ENCODE measurements at regions not wholly inside any gene's neighbourhood (a gene's known extent, or its start where the extent isn't known, plus 50 kb on each side); places are given as distances from the start of the nearest gene placed in this dataset.

DNA sequence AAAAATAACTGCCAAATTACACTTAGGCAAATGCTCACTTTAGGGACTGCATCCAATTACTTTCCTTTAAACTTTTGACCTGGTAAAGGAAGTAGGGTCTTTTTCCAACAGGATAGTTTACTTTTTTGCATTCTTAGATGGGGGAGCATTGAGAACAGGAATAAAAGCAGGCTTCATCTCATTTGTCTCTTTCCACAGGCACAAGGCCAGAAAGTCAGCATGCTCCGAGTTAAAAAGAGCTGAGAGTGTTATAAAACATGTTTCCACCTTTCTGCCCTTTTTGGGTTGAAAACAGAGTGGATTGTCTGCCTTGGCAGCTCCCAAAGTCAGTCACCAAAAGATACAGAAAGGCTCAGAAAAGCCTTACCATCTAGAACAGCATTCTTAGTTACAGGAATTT, 404.9 kb upstream of the ALCAM start:
- Histone ChIP-seq H3K4me3 (no peak overlapping the region), H3K27me3 (no peaks in the 10 kb centered on the region), H3K27ac (replicated peaks in 1 of 4) (no peak overlapping the region), H3K4me1 (peaks cover 0 to 14% (median 10%) of the 10 kb centered on the region in 4 donors), H3K9me3 (no peaks in the 10 kb centered on the region), H3K36me3 (no peaks in the 10 kb centered on the region)
- intact Hi-C loops (cut with DNase I) = no loop called here
- whole genome bisulfite sequencing = 21% methylated on average over 1 of the region's 1 CpG
- TF ChIP-seq EP300 (IDR thresholded peaks at IDR 0.05) = no peak
- TF ChIP-seq, protein P1, sequence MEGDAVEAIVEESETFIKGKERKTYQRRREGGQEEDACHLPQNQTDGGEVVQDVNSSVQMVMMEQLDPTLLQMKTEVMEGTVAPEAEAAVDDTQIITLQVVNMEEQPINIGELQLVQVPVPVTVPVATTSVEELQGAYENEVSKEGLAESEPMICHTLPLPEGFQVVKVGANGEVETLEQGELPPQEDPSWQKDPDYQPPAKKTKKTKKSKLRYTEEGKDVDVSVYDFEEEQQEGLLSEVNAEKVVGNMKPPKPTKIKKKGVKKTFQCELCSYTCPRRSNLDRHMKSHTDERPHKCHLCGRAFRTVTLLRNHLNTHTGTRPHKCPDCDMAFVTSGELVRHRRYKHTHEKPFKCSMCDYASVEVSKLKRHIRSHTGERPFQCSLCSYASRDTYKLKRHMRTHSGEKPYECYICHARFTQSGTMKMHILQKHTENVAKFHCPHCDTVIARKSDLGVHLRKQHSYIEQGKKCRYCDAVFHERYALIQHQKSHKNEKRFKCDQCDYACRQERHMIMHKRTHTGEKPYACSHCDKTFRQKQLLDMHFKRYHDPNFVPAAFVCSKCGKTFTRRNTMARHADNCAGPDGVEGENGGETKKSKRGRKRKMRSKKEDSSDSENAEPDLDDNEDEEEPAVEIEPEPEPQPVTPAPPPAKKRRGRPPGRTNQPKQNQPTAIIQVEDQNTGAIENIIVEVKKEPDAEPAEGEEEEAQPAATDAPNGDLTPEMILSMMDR (IDR thresholded peaks at IDR 0.05) = no peak
- no peak for TF ChIP-seq POLR2A (IDR thresholded peaks at IDR 0.05; ENCODE audit: low read depth)
- TF ChIP-seq POLR2AphosphoS5 (IDR thresholded peaks at IDR 0.05) = no peak
- no peak for DNase-seq (ENCODE audit: extremely low spot score)

DNA sequence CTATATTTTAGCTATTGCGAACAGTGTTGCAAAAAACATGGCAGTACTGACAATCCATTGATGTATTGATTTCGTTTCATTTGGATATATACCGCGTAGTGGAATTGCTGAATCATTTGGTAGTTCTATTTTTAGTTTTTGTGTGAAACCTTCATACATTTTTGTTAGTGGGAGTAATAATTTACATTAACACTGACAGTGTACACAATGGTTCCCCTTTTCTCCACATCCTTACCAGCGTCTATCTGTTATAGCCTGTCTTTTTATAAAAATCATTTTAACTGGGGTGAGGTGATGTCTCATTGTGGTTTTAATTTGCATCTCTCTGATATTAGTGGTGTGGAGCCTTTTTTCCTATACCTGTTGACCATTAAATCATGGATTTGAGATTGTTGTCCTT, 392.4 kb upstream of the ALCAM start:
- Histone ChIP-seq H3K27ac (replicated peaks in 1 of 4) (no peak overlapping the region), H3K4me3 (no peak overlapping the region), H3K27me3 (no peaks in the 10 kb centered on the region), H3K4me1 (no peaks in the 10 kb centered on the region), H3K36me3 (no peaks in the 10 kb centered on the region), H3K9me3 (peaks cover 0 to 8% (median 0%) of the 10 kb centered on the region in 4 donors)
- WGBS = 74% methylated on average over 5 of the region's 5 CpGs
- intact Hi-C loops (cut with DNase I) = no loop called here
- TF ChIP-seq POLR2AphosphoS5 (IDR thresholded peaks at IDR 0.05) (no peak), POLR2A (IDR thresholded peaks at IDR 0.05; ENCODE audit: low read depth) (no peak), EP300 (IDR thresholded peaks at IDR 0.05) (no peak)
- TF ChIP-seq, protein P1 (IDR thresholded peaks at IDR 0.05) = no peak
- DNase-seq (ENCODE audit: extremely low spot score) = no peak

DNA sequence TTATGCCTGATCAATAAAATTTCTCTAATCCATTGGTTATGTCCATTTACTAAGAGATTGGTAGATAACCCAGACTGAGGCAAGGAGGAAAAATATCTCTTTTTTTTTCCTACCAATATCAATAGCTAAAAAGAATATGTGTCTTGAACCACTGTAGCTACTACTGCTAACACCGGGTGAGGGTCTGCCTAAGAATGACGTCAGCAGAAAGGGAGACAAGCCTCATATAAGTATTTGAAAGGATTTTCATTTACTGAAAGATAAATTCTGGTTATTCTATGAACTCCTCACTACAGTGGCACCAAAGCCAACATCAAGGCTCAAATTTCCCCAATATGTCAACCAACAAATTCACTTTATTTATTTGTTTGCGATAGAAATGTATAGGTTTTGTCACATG, 389.0 kb upstream of the ALCAM start:
- no peaks in the 10 kb centered on the region for H3K4me1 ChIP-seq
- no peak for TF ChIP-seq EP300 (IDR thresholded peaks at IDR 0.05)
- no peak for TF ChIP-seq POLR2AphosphoS5 (IDR thresholded peaks at IDR 0.05)
- TF ChIP-seq, protein P1 (IDR thresholded peaks at IDR 0.05) = no peak
- H3K4me3 ChIP-seq = no peak overlapping the region
- H3K27ac ChIP-seq (replicated peaks in 1 of 4) = no peak overlapping the region
- no peaks in the 10 kb centered on the region for H3K36me3 ChIP-seq
- DNase-seq (ENCODE audit: extremely low spot score) = no peak
- 97% methylated on average over 3 of the region's 3 CpGs for WGBS
- no peaks in the 10 kb centered on the region for H3K27me3 ChIP-seq
- H3K9me3 ChIP-seq = peaks cover 0 to 8% (median 0%) of the 10 kb centered on the region in 4 donors
- intact Hi-C loops (cut with DNase I) = no loop called here

DNA sequence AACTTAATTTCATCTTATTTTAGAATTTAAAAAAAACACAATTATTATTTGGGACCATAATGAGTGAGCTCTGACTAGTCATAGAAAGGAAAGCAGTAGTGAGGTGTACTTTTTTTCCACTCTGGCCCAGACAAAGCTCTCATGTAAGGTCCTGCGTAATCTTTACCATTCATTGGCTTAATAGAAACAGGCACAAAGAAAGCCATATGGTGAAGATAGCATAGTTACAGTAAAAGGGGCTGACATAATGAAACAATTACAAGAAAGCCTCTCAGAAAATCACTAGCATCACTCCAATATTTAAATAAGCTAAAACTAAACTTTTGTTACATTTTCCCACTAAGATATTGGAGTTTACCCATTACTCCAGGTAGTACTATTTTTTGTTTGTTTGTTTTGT, 384.6 kb upstream of the ALCAM start:
- no peaks in the 10 kb centered on the region for H3K27me3 ChIP-seq
- no peak for DNase-seq (ENCODE audit: extremely low spot score)
- no peaks in the 10 kb centered on the region for H3K9me3 ChIP-seq
- no peak overlapping the region for H3K27ac ChIP-seq (replicated peaks in 1 of 4)
- TF ChIP-seq POLR2A (IDR thresholded peaks at IDR 0.05; ENCODE audit: low read depth) (no peak), EP300 (IDR thresholded peaks at IDR 0.05) (no peak), POLR2AphosphoS5 (IDR thresholded peaks at IDR 0.05) (no peak)
- TF ChIP-seq, protein P1 (IDR thresholded peaks at IDR 0.05) = no peak
- H3K4me3 ChIP-seq = no peak overlapping the region
- 100% methylated on average over 1 of the region's 1 CpG for WGBS
- H3K4me1 ChIP-seq = no peaks in the 10 kb centered on the region
- no peaks in the 10 kb centered on the region for H3K36me3 ChIP-seq
- intact Hi-C loops (cut with DNase I) = no loop called here

DNA sequence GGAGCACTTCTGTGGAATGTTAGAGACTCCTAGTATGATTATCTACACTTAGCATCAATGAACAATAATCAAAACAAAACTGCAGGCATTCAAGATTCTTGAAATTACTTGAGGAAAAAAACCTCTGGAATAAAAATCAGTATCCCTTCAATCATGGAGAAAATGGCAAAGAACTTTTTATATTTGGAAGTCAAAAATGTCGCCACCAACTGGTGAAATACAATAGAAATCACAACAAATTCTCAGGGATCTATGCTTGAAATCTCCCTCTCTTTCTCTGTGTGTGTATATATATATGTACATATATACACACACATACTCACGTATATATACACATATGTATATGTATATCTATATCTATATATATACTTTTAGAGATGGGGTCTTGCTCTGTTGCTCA, 378.9 kb upstream of the ALCAM start:
- H3K27ac ChIP-seq (replicated peaks in 1 of 4) = no peak overlapping the region
- H3K27me3 ChIP-seq = no peaks in the 10 kb centered on the region
- no peak for TF ChIP-seq POLR2AphosphoS5 (IDR thresholded peaks at IDR 0.05)
- TF ChIP-seq POLR2A (IDR thresholded peaks at IDR 0.05; ENCODE audit: low read depth) = no peak
- TF ChIP-seq EP300 (IDR thresholded peaks at IDR 0.05) = no peak
- TF ChIP-seq, protein P1 (IDR thresholded peaks at IDR 0.05) = no peak
- intact Hi-C loops (cut with DNase I) = no loop called here
- no peak overlapping the region for H3K4me3 ChIP-seq
- H3K4me1 ChIP-seq = no peaks in the 10 kb centered on the region
- no peaks in the 10 kb centered on the region for H3K36me3 ChIP-seq
- H3K9me3 ChIP-seq = no peaks in the 10 kb centered on the region
- DNase-seq (ENCODE audit: extremely low spot score) = no peak
- WGBS = 90% methylated on average over 2 of the region's 2 CpGs
